SK-N-SH (cell line): ENCODE measurements at regions not wholly inside any gene's neighbourhood (a gene's known extent, or its start where the extent isn't known, plus 50 kb on each side); places are given as distances from the start of the nearest gene placed in this dataset.

Source experiments
- CTCF ChIA-PET: fragments of 300-600, 350-600 bp; formaldehyde crosslinking; extraction: SDS; loops from one replicate; lab custom pipeline; 2021; lab: Yijun Ruan, JAX
- POLR2A ChIA-PET: fragments of 350-600 bp; sonication (Branson Sonifier 250); formaldehyde crosslinking; extraction: SDS; loops from one replicate; lab custom pipeline; 2020; ENCODE audit warnings: antibody characterized with exemption, inconsistent platforms; lab: Yijun Ruan, JAX
- DNase-seq: peaks from one replicate; pipeline ENCODE4 v3.0.0; 2012
- H2AFZ ChIP-seq: fragments of 200-600 bp; sonication (generic); 2 replicates; pipeline ENCODE4 v1.8.1; 2016; ENCODE audit warnings: antibody characterized with exemption, mild to moderate bottlenecking, low read depth
- H3F3A ChIP-seq: fragments of 200-600 bp; sonication (generic); replicated peaks from 2 replicates; pipeline ENCODE3; 2016; ENCODE audit warnings: antibody characterized with exemption, mild to moderate bottlenecking; ENCODE audit not compliant: insufficient read depth
- H3K27ac ChIP-seq, 2 experiments: fragments of 200-500 bp in 1 of 2; fragments of 200-600 bp in 1 of 2; sonication (Bioruptor generic) in 1 of 2; sonication (generic), shearing (Covaris generic) in 1 of 2; 2 replicates each; pipeline versions ENCODE4 v1.5.1 to v1.6.1; 2014 to 2016; ENCODE audit warnings: low read depth in 2 of 2, inconsistent platforms in 1 of 2, low read length in 1 of 2, mild to moderate bottlenecking in 1 of 2, mixed read lengths in 1 of 2
- H3K27me3 ChIP-seq: fragments of 200-600 bp; sonication (generic), shearing (Covaris generic); 2 replicates; pipeline ENCODE4 v1.6.1; 2016; ENCODE audit warnings: mixed run types; ENCODE audit not compliant: insufficient read depth
- H3K36me3 ChIP-seq, 2 experiments: fragments of 200-500 bp in 1 of 2; fragments of 200-600 bp in 1 of 2; sonication (Bioruptor generic) in 1 of 2; sonication (generic) in 1 of 2; replicated peaks in 1 of 2; 2 replicates each; pipeline versions ENCODE3 to v1.5.1; 2014 to 2016; ENCODE audit warnings: low read length in 1 of 2, mild to moderate bottlenecking in 1 of 2; ENCODE audit not compliant: insufficient read depth in 2 of 2, control insufficient read depth in 1 of 2
- H3K4me1 ChIP-seq, 2 experiments: fragments of 200-500 bp in 1 of 2; fragments of 200-600 bp in 1 of 2; sonication (Bioruptor generic) in 1 of 2; sonication (generic), shearing (Covaris generic) in 1 of 2; 2 replicates each; pipeline versions ENCODE4 v1.5.1 to v1.6.1; 2014 to 2016; ENCODE audit warnings: low read depth in 1 of 2, low read length in 1 of 2, mixed run types in 1 of 2; ENCODE audit not compliant: insufficient read depth in 2 of 2, control insufficient read depth in 1 of 2
- H3K4me2 ChIP-seq: fragments of 200-600 bp; sonication (generic), shearing (Covaris generic); 2 replicates; pipeline ENCODE4 v1.6.1; 2017; ENCODE audit warnings: mixed run types
- H3K4me3 ChIP-seq, 2 experiments: fragments of 200-500 bp in 1 of 2; fragments of 200-600 bp in 1 of 2; sonication (Bioruptor generic) in 1 of 2; sonication (generic), shearing (Covaris generic) in 1 of 2; 2 replicates each; pipeline versions ENCODE4 v1.5.1 to v1.8.1; 2014 to 2016; ENCODE audit warnings: low read depth in 2 of 2, inconsistent platforms in 1 of 2, low read length in 1 of 2, mild to moderate bottlenecking in 1 of 2, mixed read lengths in 1 of 2, moderate library complexity in 1 of 2
- H3K79me2 ChIP-seq: fragments of 200-600 bp; sonication (generic); 2 replicates; pipeline ENCODE4 v1.8.1; 2017; ENCODE audit warnings: mild to moderate bottlenecking; ENCODE audit not compliant: insufficient read depth
- H3K9ac ChIP-seq: fragments of 200-600 bp; sonication (generic); 2 replicates; pipeline ENCODE4 v1.6.1; 2017; ENCODE audit warnings: mixed run types
- H3K9me2 ChIP-seq: fragments of 200-600 bp; sonication (generic); 2 replicates; pipeline ENCODE4 v1.6.1; 2017; ENCODE audit warnings: mixed run types
- H3K9me3 ChIP-seq: fragments of 200-600 bp; sonication (generic); 2 replicates; pipeline ENCODE4 v1.6.1; 2017; ENCODE audit warnings: mixed run types, mild to moderate bottlenecking, moderate library complexity
- H4K20me1 ChIP-seq: fragments of 200-600 bp; sonication (generic); 2 replicates; pipeline ENCODE4 v1.6.1; 2017; ENCODE audit warnings: mild to moderate bottlenecking, mixed run types; ENCODE audit not compliant: insufficient read depth
- ELF1 ChIP-seq: IDR thresholded peaks from 2 replicates; pipeline ENCODE4 v1.4.0; 2012
- EP300 ChIP-seq, 2 experiments: IDR thresholded peaks; 2 replicates each; pipeline versions ENCODE4 v1.4.0 to v1.6.1; 2012; ENCODE audit warnings: borderline replicate concordance in 1 of 2, low read depth in 1 of 2, low read length in 1 of 2
- EZH2phosphoT487 ChIP-seq: fragments of 200-600 bp; sonication (generic); IDR thresholded peaks from 2 replicates; pipeline ENCODE4 v1.6.1; 2017; ENCODE audit warnings: low read depth, mixed run types, mild to moderate bottlenecking, antibody characterized with exemption, moderate library complexity, borderline replicate concordance
- FOSL2 ChIP-seq: IDR thresholded peaks from 2 replicates; pipeline ENCODE4 v1.4.0; 2012; ENCODE audit warnings: low read depth, mild to moderate bottlenecking, moderate library complexity, borderline replicate concordance
- FOXJ3 ChIP-seq: sonication (generic); formaldehyde crosslinking; IDR thresholded peaks from 2 replicates; pipeline ENCODE4 v1.5.1; 2020; ENCODE audit warnings: mild to moderate bottlenecking, missing genetic modification reagents
- GABPA ChIP-seq: IDR thresholded peaks from 2 replicates; pipeline ENCODE4 v1.4.0; 2012; ENCODE audit warnings: low read depth, mild to moderate bottlenecking
- GATA2 ChIP-seq: sonication (generic); formaldehyde crosslinking; IDR thresholded peaks from 2 replicates; pipeline ENCODE4 v1.5.0; 2020; ENCODE audit warnings: mild to moderate bottlenecking, missing genetic modification reagents
- JUND ChIP-seq: IDR thresholded peaks from 2 replicates; pipeline ENCODE4 v1.4.0; 2012
- MAX ChIP-seq: IDR thresholded peaks from 2 replicates; pipeline ENCODE4 v1.4.0; 2012; ENCODE audit warnings: low read depth
- NRF1 ChIP-seq: IDR thresholded peaks from 2 replicates; pipeline ENCODE4 v1.6.1; 2012; ENCODE audit warnings: low read depth, mild to moderate bottlenecking, low read length
- POLR2AphosphoS5 ChIP-seq: IDR thresholded peaks from 2 replicates; pipeline ENCODE4 v1.6.1; 2012; ENCODE audit warnings: low read depth, low read length
- RAD21 ChIP-seq: IDR thresholded peaks from 2 replicates; pipeline ENCODE4 v1.6.1; 2012; ENCODE audit warnings: mild to moderate bottlenecking, low read length
- SMC3 ChIP-seq: IDR thresholded peaks from 2 replicates; pipeline ENCODE4 v1.6.1; 2012; ENCODE audit warnings: low read depth, low read length, improper control_type of control experiment
- TAF1 ChIP-seq: IDR thresholded peaks from 2 replicates; pipeline ENCODE4 v1.6.1; 2012; ENCODE audit warnings: low read depth, mild to moderate bottlenecking, low read length, moderate library complexity, borderline replicate concordance
- TCF12 ChIP-seq: IDR thresholded peaks from 2 replicates; pipeline ENCODE4 v1.4.0; 2012
- TEAD4 ChIP-seq: IDR thresholded peaks from 2 replicates; pipeline ENCODE4 v1.4.0; 2012; ENCODE audit warnings: mild to moderate bottlenecking, borderline replicate concordance; ENCODE audit not compliant: insufficient read depth
- USF1 ChIP-seq: IDR thresholded peaks from 2 replicates; pipeline ENCODE4 v1.4.0; 2012; ENCODE audit warnings: low read depth, borderline replicate concordance
- WGBS: methylation state at CpG from one replicate; pipeline ENCODE4 v1.1.6; 2017; ENCODE audit warnings: low lambda C conversion rate; 5-methylcytosine and 5-hydroxymethylcytosine counted together
- TF ChIP-seq, protein P1 (sequence below): fragments of 150-350 bp; IDR thresholded peaks from 2 replicates; pipeline ENCODE4 v1.6.1; 2017; ENCODE audit warnings: antibody characterized with exemption, low read length, low read depth, borderline replicate concordance
- TF ChIP-seq, protein P2 (sequence below): fragments of 200-600 bp; sonication (generic); IDR thresholded peaks from 2 replicates; pipeline ENCODE4 v1.6.1; 2017; ENCODE audit warnings: antibody characterized with exemption, mild to moderate bottlenecking, moderate library complexity
- TF ChIP-seq, protein P3 (sequence below): fragments of 150-350 bp; IDR thresholded peaks from 2 replicates; pipeline ENCODE4 v1.6.1; 2016; ENCODE audit warnings: mild to moderate bottlenecking, low read depth, low read length

DNA sequence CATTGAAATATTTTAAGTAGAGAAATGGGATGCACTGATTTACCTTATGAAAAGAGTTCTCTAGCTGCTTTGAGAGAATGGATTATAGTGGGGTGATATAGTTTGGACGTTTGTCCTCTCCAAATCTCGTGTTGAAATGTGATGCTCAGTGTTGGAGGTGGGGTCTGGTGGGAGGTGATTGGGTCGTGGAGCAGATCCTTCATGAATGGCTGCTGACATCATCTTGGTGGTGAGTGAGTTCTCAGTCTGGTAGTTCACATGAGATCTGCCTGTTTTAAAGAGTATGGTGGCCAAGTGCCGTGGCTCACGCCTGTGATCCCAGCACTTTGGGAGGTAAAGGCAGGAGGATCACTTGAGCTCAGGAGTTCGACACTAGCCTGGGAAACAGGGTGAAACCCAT, 58.7 kb upstream of the SH3RF3 start:
- Histone ChIP-seq H3K36me3 (no peaks in the 10 kb centered on the region), H3K4me2 (no peak overlapping the region), H3K9ac (no peak overlapping the region), H3K9me3 (no peaks in the 10 kb centered on the region), H3K9me2 (no peaks in the 10 kb centered on the region), H3K27me3 (peaks cover 5% of the 10 kb centered on the region; the same call in 1 of the 2 replicates), H3K4me3 (no peak overlapping the region), H3K79me2 (no peaks in the 10 kb centered on the region), H2AFZ (no peak overlapping the region), H3K4me1 (no peaks in the 10 kb centered on the region), H3K27ac (no peak overlapping the region), H4K20me1 (no peaks in the 10 kb centered on the region), H3F3A (no peaks in the 10 kb centered on the region)
- ChIA-PET POLR2A (no interaction called here), CTCF (no interaction called here)
- no peak for DNase-seq
- 31% methylated on average over 6 of the region's 6 CpGs for WGBS
- TF ChIP-seq GABPA (no peak), POLR2AphosphoS5 (no peak), FOSL2 (no peak), USF1 (no peak), NRF1 (no peak), GATA2 (CRISPR knock-in tag) (no peak), RAD21 (no peak), EZH2phosphoT487 (no peak)
- TF ChIP-seq, protein P1, sequence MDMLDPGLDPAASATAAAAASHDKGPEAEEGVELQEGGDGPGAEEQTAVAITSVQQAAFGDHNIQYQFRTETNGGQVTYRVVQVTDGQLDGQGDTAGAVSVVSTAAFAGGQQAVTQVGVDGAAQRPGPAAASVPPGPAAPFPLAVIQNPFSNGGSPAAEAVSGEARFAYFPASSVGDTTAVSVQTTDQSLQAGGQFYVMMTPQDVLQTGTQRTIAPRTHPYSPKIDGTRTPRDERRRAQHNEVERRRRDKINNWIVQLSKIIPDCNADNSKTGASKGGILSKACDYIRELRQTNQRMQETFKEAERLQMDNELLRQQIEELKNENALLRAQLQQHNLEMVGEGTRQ, result no peak
- TF ChIP-seq, protein P2, sequence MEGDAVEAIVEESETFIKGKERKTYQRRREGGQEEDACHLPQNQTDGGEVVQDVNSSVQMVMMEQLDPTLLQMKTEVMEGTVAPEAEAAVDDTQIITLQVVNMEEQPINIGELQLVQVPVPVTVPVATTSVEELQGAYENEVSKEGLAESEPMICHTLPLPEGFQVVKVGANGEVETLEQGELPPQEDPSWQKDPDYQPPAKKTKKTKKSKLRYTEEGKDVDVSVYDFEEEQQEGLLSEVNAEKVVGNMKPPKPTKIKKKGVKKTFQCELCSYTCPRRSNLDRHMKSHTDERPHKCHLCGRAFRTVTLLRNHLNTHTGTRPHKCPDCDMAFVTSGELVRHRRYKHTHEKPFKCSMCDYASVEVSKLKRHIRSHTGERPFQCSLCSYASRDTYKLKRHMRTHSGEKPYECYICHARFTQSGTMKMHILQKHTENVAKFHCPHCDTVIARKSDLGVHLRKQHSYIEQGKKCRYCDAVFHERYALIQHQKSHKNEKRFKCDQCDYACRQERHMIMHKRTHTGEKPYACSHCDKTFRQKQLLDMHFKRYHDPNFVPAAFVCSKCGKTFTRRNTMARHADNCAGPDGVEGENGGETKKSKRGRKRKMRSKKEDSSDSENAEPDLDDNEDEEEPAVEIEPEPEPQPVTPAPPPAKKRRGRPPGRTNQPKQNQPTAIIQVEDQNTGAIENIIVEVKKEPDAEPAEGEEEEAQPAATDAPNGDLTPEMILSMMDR, result no peak
- TF ChIP-seq, protein P3, sequence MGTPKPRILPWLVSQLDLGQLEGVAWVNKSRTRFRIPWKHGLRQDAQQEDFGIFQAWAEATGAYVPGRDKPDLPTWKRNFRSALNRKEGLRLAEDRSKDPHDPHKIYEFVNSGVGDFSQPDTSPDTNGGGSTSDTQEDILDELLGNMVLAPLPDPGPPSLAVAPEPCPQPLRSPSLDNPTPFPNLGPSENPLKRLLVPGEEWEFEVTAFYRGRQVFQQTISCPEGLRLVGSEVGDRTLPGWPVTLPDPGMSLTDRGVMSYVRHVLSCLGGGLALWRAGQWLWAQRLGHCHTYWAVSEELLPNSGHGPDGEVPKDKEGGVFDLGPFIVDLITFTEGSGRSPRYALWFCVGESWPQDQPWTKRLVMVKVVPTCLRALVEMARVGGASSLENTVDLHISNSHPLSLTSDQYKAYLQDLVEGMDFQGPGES, result no peak

DNA sequence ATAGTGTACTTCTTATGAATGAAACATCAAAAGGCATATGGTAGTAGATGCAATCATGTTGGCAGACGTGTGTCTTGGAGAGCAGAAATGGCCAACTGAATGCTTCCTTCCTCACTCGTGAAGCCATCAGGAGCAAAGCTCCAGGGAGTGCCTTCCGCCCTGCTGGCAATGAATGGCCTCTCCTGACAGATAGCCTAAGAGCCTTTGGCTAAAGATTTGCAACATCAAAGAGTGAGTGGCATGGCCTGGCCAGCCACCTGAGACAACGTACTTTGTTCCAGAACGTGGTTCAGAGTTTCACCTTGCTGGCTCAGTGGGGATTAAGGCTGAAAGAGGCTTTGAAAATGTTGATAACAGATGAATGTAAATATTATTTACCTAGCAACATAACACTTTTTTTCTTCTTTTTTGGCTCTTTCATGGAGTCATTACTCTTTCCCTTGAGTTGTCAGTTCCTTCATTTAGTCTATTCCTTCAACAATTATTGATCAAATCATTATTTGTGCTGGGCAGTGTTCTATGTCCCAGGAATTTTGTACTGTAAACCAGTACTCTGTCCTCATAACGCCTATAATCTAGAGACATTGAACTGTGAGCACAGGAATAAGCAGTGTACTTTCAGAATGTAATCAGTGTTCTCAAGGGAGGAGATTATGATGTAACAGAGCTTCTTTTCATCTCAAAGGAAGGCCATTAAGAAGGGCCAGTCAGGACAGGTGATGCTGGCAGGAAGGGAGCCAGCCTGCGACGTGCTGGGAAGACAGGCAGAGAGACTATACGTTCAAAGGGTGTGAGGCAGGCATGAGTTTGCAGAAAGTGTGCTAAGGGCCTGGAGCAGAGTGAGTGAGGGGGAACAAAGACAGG, 59.4 kb upstream of the SH3RF3 start:
- TF ChIP-seq EP300 (IDR thresholded peaks at IDR 0.05; ENCODE audit: borderline replicate concordance in 1 of 2, low read depth in 1 of 2, low read length in 1 of 2) (no peak), EZH2phosphoT487 (no peak), ELF1 (no peak), GATA2 (CRISPR knock-in tag) (no peak), TEAD4 (no peak), FOSL2 (no peak), POLR2AphosphoS5 (no peak), FOXJ3 (no peak), TCF12 (no peak), TAF1 (no peak), MAX (no peak), JUND (no peak), SMC3 (no peak)
- TF ChIP-seq, protein P1, result no peak
- Histone ChIP-seq H2AFZ (no peak overlapping the region), H3K9me2 (no peaks in the 10 kb centered on the region), H3F3A (no peaks in the 10 kb centered on the region), H3K4me3 (no peak overlapping the region), H3K36me3 (no peaks in the 10 kb centered on the region), H3K27me3 (peaks cover 5% of the 10 kb centered on the region; the same call in 1 of the 2 replicates), H3K79me2 (no peaks in the 10 kb centered on the region), H3K27ac (no peak overlapping the region), H4K20me1 (no peaks in the 10 kb centered on the region), H3K9me3 (no peaks in the 10 kb centered on the region), H3K4me1 (no peaks in the 10 kb centered on the region), H3K4me2 (no peak overlapping the region), H3K9ac (no peak overlapping the region)
- ChIA-PET CTCF (no interaction called here), POLR2A (no interaction called here)
- WGBS, result 53% methylated on average over 9 of the region's 9 CpGs
- no peak for DNase-seq
